Epithelial cell of proximal tubule (primary cell): ENCODE measurements at regions not wholly inside any gene's neighbourhood (a gene's known extent, or its start where the extent isn't known, plus 50 kb on each side); places are given as distances from the start of the nearest gene placed in this dataset.
A peak's percentile ranks its signal among the peaks of the same experiment; 100 is the strongest.

ENCODE experiments used
- DNase-seq: peaks from one replicate; pipeline ENCODE4 v3.0.0-alpha.2; 2011; ENCODE audit warnings: low read depth
- H3K4me3 ChIP-seq: 2 replicates; pipeline ENCODE4 v1.5.1; 2011; ENCODE audit warnings: low read depth, mild to moderate bottlenecking, low read length
- TF ChIP-seq, protein P1 (sequence below): conservative IDR thresholded peaks from 2 replicates; pipeline ENCODE4 v1.5.1; 2012; ENCODE audit warnings: low read depth, mild to moderate bottlenecking, low read length

DNA sequence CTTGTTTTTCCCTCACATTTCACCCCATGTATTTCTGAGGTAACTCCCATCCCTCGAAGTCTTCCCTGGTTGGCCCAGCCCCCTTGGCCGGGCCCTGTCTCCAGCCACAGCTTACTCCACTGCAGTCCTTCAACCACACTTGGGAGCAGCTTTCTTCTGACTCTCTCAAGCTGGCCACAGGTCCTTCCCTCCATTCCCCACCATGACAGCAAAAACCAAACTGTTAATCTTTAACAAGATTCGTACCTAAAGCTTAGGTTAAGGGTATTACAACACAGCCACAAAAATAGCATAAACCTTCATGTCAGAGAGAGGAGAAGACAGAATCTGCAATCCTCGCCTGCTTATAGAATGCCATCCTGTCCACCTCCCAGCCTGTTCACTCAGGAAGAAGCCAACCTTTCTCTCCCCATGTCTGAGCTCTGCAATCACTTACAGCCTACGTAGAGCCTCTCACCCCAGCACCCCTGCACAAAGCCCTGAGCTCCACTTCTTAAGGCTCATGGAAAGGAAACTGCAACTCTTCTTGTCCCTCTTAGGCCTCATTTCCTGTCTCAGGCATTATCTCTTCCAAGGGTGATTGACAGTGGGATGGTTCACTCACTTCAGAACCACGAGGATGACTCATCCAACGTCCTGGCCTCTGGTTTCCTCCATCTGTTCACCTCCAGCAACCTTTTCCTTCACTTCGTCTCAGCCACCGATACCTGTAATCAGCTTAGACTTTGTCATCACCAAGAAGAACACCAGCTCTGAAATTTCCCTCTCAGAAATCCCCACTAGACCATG, 72.8 kb downstream of the CD2 start:
- peak; percentile 63 for DNase-seq
- TF ChIP-seq, protein P1, sequence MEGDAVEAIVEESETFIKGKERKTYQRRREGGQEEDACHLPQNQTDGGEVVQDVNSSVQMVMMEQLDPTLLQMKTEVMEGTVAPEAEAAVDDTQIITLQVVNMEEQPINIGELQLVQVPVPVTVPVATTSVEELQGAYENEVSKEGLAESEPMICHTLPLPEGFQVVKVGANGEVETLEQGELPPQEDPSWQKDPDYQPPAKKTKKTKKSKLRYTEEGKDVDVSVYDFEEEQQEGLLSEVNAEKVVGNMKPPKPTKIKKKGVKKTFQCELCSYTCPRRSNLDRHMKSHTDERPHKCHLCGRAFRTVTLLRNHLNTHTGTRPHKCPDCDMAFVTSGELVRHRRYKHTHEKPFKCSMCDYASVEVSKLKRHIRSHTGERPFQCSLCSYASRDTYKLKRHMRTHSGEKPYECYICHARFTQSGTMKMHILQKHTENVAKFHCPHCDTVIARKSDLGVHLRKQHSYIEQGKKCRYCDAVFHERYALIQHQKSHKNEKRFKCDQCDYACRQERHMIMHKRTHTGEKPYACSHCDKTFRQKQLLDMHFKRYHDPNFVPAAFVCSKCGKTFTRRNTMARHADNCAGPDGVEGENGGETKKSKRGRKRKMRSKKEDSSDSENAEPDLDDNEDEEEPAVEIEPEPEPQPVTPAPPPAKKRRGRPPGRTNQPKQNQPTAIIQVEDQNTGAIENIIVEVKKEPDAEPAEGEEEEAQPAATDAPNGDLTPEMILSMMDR, result no peak

DNA sequence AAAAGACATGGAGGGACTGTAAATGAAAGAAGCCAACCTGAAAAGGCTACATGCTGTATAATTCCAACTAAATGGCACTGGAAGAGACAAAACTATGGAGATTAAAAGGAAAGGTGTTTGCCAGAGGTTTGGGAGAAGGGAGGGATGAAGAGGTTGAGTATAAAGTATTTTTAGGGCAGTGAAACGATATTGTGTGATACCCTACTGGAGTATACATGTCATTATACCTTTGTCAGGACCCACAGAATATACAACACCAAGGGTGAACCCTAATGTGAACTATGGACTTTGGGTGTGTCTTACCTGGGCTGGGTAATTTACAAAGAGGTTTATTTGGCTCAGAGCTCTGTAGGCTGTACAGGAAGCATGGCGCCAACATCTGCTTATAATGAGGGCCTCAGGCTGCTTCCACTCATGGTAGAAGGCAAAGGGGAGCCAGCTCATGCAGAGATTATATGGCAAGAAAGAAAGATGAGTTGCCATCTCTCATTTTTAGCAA, 73.4 kb downstream of the CD2 start:
- H3K4me3 ChIP-seq, result no peak overlapping the region
- no peak for DNase-seq
- TF ChIP-seq, protein P1, result no peak

More for the DNA sequence above, 72.8 kb downstream of the CD2 start:
- no peak overlapping the region for H3K4me3 ChIP-seq

DNA sequence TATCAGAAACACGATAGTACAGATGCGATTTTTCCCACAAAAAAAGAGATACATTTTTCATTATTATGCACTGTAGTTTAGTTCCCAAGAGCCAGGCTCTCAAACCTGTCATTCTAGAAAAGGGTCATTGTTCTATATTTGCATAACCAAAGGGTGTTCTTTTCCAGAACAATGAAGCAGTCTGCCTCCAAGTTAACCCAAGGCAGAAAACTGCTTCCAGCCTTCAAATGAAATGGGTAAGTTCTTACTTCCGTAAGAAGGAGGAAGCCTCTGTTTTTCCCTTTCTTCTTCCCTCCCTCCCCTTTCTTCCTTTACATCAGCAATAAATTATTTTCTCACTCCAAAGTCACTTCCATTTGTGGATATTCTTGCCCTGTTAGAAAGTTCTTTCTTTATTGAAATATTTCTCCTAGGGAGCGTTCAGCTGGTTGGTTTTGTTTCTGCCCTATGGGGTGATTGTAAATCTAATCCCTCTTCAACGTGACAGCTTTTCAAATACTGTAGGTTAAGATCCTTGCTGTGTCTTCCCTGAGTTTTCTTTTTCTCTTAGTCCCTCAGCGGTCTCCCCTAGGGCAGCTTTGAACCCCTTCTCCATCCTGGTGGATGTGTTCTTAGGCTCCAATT, 77.3 kb upstream of the PTGFRN start:
- TF ChIP-seq, protein P1, result no peak
- no peak for DNase-seq
- H3K4me3 ChIP-seq, result no peak overlapping the region

DNA sequence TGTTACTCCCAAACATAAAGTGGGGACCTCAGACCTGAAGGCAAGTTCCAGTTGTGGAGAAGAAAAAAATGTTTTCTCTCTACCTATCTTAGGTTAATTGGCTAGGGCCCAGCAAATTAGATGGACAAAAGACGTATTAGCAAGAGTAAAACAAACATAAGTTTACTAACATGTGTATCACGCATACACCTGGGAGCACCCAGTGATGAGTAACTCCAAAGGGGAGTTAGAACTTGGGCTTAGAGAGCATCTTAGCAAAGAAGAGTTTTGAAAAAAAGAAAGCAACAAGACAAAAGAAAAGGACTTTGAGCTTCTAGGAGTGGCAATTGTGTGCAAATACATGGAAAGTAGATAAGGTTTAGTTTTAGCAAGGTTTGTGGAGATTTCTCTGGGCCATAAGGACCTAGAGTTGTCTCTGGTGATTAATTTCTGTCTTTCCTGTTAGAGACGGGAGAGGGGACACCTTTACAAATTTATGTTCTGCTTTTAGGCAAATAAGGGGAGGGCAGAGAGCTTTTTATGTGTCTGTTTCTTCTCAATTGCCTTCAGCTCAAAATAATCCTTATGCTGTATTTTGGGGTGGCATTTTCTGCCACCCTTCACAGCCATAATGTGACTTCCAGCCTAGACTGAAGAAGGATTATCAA, 76.7 kb upstream of the PTGFRN start:
- DNase-seq, result no peak
- no peak overlapping the region for H3K4me3 ChIP-seq
- TF ChIP-seq, protein P1, result no peak

DNA sequence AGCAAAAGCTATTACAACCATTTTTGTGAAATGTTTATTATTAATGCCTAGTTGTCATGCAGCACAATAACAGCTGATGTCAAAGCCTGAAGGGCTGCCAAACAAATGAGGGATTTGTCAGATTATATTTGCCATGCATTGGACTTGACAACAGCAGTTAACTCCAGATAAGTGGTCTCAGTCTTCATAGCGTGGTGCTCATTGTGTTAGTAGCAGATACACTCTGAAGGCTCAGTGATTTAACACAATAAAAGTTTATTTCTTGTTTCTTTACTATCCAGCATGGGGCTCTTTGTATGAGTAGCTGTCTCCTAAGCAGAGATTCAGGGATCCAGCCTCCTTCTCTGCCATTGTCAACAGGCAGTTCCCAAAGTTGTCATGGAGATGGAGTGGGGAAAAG, 76.0 kb upstream of the PTGFRN start:
- no peak overlapping the region for H3K4me3 ChIP-seq
- DNase-seq, result no peak
- TF ChIP-seq, protein P1, result no peak

DNA sequence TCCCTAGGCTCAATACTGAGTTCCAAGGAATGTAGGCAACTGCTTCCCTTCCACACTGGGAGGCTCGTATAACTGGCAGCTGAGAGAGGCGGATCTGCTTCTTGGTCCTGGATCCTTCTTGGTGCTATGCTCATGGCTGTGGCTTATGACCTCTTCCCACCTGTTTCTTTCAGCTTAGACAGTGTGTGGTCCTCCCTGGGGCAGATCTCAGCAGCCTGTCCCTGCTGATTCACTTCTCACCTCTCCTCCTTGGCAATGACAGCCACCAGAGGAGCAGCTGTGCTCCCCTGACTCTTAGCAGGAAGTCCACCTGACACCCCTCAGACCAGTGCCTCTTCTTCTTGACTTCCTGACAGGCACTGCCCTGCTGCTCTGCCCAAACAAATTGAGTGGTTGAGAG, 75.1 kb upstream of the PTGFRN start:
- no peak for DNase-seq
- no peak overlapping the region for H3K4me3 ChIP-seq
- TF ChIP-seq, protein P1, result no peak
